Choroid plexus epithelial cell (primary cell): ENCODE measurements at regions not wholly inside any gene's neighbourhood (a gene's known extent, or its start where the extent isn't known, plus 50 kb on each side); places are given as distances from the start of the nearest gene placed in this dataset.

Experiments
- DNase-seq: peaks from one replicate; pipeline ENCODE4 v3.0.0-alpha.2; 2010; ENCODE audit warnings: low read depth
- H3K4me3 ChIP-seq: 2 replicates; pipeline ENCODE4 v1.5.1; 2011; ENCODE audit warnings: low read depth, mild to moderate bottlenecking, control low read depth, low read length, moderate library complexity
- CTCF ChIP-seq: conservative IDR thresholded peaks from 2 replicates; pipeline ENCODE4 v1.5.1; 2011; ENCODE audit warnings: low read depth, mild to moderate bottlenecking, control low read depth, inconsistent platforms, low read length, moderate library complexity

- no peak for TF ChIP-seq CTCF
- H3K4me3 ChIP-seq: peak overlapping the region; percentile 74
- DNase-seq: peak; percentile 92
Observed at GRCh38 chr10:31603235-31604087, 284.4 kb downstream of the ZEB1 start.

- peak overlapping the region; percentile 74 for H3K4me3 ChIP-seq
- no peak for TF ChIP-seq CTCF
- DNase-seq: peak; percentile 75
Observed at GRCh38 chr10:31602541-31603234, 283.7 kb downstream of the ZEB1 start.

- no peak for TF ChIP-seq CTCF
- DNase-seq: no peak
Observed at GRCh38 chr10:31601136-31601535, 282.1 kb downstream of the ZEB1 start.

GRCh38 chr10:31599626-31600504, 280.8 kb downstream of the ZEB1 start:
- TF ChIP-seq CTCF: no peak
- H3K4me3 ChIP-seq: no peak overlapping the region
- no peak for DNase-seq

More at GRCh38 chr10:31601136-31601535, 282.1 kb downstream of the ZEB1 start:
- H3K4me3 ChIP-seq: no peak overlapping the region

- DNase-seq: no peak
- no peak for TF ChIP-seq CTCF
- no peak overlapping the region for H3K4me3 ChIP-seq
Observed at GRCh38 chr10:31596765-31597164, 277.7 kb downstream of the ZEB1 start.

GRCh38 chr10:31595992-31596391, 277.0 kb downstream of the ZEB1 start:
- TF ChIP-seq CTCF: no peak
- no peak overlapping the region for H3K4me3 ChIP-seq
- peak; percentile 22 for DNase-seq
